Effector memory CD8-positive, alpha-beta T cell (primary cell): ENCODE measurements at regions not wholly inside any gene's neighbourhood (a gene's known extent, or its start where the extent isn't known, plus 50 kb on each side); places are given as distances from the start of the nearest gene placed in this dataset.
"Not testable (repeated sequence)": the region's sequence is repeated elsewhere in the genome, so short reads cannot be mapped to it uniquely, and the experiment has no call there.

Experiments
- ATAC-seq: fragments of 150-1000 bp; cut with Tn5 transposase; replicated peaks from 2 replicates; pipeline ENCODE4 v1.10.0; 2021; ENCODE audit warnings: mild to moderate bottlenecking, moderate library complexity
- DNase-seq, 3 experiments: peaks; one replicate each; pipeline ENCODE4 v3.0.0; 2021
- H3K27ac Mint-ChIP-seq, 2 donors: one replicate each; pipeline ENCODE4 v1.8.0; 2022; ENCODE audit warnings: mild to moderate bottlenecking in 2 of 2, mixed read lengths in 2 of 2, moderate library complexity in 2 of 2
- H3K27me3 Mint-ChIP-seq, 2 donors: one replicate each; pipeline ENCODE4 v1.8.0; 2022; ENCODE audit warnings: mixed read lengths in 2 of 2
- H3K36me3 Mint-ChIP-seq: one replicate; pipeline ENCODE4 v1.8.0; 2022; ENCODE audit warnings: mild to moderate bottlenecking, moderate library complexity, mixed read lengths; ENCODE audit not compliant: insufficient read depth
- H3K4me1 Mint-ChIP-seq, 2 donors: one replicate each; pipeline ENCODE4 v1.8.0; 2022; ENCODE audit warnings: low read depth in 2 of 2, mixed read lengths in 2 of 2
- H3K4me3 Mint-ChIP-seq, 2 donors: one replicate each; pipeline ENCODE4 v1.8.0; 2022; ENCODE audit warnings: mild to moderate bottlenecking in 2 of 2, mixed read lengths in 2 of 2, moderate library complexity in 2 of 2
- H3K9me3 Mint-ChIP-seq, 2 donors: one replicate each; pipeline ENCODE4 v1.8.0; 2022; ENCODE audit warnings: mixed read lengths in 2 of 2

DNA sequence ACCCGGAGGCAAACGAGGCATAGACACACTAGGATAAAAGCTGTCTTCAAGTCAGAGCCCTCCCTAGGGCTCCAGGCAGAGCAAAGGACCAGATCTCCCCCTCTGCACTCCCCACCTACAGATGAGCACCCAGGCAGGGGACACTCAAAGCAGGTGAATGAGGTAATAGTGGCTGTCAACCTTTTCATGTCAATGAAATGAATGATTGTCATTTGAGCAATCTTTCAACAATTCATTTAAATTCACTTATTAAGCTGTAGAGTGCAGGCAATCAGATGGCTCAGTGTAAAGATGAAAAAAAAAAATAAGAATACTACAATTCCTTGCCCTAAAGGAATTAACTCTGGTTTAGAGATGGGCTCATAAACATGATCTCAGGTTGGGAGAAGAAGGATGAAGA is 427.8 kb upstream of the ISX start:
- no peak overlapping the region for H3K27ac Mint-ChIP-seq
- DNase-seq, result no peak
- no peak overlapping the region for H3K4me3 Mint-ChIP-seq
- no peak for ATAC-seq
- H3K36me3 Mint-ChIP-seq, result no peaks in the 10 kb centered on the region
- peaks cover 0 to 9% of the 10 kb centered on the region in 2 donors for H3K9me3 Mint-ChIP-seq
- peaks cover 0 to 6% of the 10 kb centered on the region in 2 donors for H3K27me3 Mint-ChIP-seq
- H3K4me1 Mint-ChIP-seq, result no peaks in the 10 kb centered on the region

DNA sequence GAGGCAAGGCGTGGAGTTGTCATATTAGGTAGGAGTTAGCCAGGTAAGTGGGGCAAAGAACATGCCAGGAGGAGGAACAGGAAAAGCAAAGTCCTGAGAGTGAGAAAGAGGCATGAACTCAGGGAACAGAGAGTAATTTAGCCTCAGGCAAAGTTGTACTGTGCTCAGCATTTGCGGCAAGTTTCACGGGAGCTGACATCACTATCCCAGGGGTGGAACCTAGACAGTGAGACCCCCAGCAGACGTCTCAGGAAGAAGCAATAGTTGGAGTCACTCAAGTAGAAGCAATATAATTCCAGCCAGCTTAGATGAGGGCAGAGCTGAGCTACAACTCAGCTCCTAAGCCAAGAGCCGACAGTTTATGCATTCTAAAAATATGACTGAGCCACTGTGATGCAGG is 426.0 kb upstream of the ISX start:
- ATAC-seq (no peak), DNase-seq (no peak)
- Mint-ChIP-seq H3K4me1 (no peaks in the 10 kb centered on the region), H3K9me3 (peaks cover 0 to 9% of the 10 kb centered on the region in 2 donors), H3K27ac (no peak overlapping the region), H3K27me3 (peaks cover 0 to 6% of the 10 kb centered on the region in 2 donors), H3K36me3 (no peaks in the 10 kb centered on the region), H3K4me3 (no peak overlapping the region)

DNA sequence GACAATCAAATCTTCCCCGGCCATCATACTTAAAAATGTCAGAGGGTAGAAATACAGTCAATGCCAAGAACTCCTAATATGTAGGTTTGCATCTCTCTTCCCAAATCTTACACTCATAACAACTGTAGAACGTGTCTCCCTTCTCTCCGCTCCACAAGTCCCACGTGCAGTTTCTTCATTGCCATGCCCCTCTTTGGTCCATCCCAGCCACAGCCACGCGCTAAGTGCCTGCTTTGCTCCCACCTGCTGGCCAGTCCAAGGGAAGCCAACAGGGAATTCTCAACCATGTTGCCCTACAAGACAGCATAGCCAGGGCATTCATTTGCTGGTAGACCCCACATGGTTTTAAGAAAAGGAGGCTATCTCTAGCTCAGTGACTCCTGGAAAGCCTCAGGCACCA is 420.6 kb upstream of the ISX start:
- DNase-seq (no peak), ATAC-seq (no peak)
- Mint-ChIP-seq H3K4me1 (no peaks in the 10 kb centered on the region), H3K36me3 (no peaks in the 10 kb centered on the region), H3K27me3 (no peaks in the 10 kb centered on the region), H3K4me3 (no peak overlapping the region), H3K27ac (no peak overlapping the region), H3K9me3 (peaks cover 0 to under 1% of the 10 kb centered on the region in 2 donors)

DNA sequence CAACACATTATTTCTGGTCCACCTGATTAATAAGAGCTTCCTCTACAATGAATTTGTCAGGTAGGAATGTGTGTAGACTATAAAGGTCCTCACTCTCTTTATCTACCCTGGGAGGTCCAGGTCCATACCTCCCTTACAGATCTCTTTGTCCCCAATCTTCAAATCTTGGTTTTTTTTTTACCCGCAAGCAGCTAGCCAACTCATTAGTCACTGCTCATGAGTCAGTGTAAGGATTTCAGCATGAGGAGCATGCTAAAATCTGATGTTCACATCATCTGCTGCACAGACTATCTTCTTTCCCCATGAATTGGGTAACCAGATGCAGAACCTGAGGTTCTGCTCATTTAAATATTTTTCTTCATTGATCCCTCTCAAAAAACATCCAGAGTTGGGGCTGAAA is 397.0 kb upstream of the ISX start:
- no peak overlapping the region for H3K4me3 Mint-ChIP-seq
- H3K9me3 Mint-ChIP-seq, result peaks cover 3 to 13% of the 10 kb centered on the region in 2 donors
- no peaks in the 10 kb centered on the region for H3K27me3 Mint-ChIP-seq
- no peaks in the 10 kb centered on the region for H3K4me1 Mint-ChIP-seq
- DNase-seq (no peak), ATAC-seq (no peak)
- no peaks in the 10 kb centered on the region for H3K36me3 Mint-ChIP-seq
- no peak overlapping the region for H3K27ac Mint-ChIP-seq

DNA sequence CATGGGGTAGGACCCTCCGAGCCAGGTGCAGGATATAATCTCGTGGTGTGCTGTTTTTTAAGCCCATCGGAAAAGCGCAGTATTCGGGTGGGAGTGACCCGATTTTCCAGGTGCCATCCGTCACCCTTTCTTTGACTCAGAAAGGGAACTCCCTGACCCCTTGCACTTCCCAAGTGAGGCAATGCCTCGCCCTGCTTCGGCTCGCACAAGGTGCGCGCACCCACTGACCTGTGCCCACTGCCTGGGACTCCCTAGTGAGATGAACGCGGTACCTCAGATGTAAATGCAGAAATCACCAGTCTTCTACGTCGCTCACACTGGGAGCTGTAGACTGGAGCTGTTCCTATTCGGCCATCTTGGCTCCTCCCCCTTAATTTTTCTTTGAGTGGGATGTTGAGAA is 382.9 kb upstream of the ISX start:
- not testable (repeated sequence) for H3K27ac Mint-ChIP-seq, H3K4me1 Mint-ChIP-seq, H3K4me3 Mint-ChIP-seq, DNase-seq, H3K9me3 Mint-ChIP-seq, H3K27me3 Mint-ChIP-seq, H3K36me3 Mint-ChIP-seq, ATAC-seq

DNA sequence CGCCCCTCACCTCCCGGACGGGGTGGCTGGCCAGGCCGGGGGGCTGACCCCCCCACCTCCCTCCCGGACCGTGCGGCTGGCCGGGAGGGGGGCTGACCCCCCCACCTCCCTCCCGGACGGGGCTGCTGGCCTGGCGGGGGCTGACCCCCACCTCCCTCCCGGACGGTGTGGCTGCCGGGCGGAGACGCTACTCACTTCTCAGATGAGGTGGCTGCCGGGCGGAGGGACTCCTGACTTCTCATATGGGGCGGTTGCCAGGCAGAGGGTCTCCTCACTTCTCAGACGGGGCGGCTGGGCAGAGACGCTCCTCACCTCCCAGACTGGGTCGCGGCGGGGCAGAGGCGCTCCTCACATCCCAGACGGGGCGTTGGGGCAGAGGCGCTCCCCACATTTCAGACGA is 381.7 kb upstream of the ISX start:
- H3K27me3 Mint-ChIP-seq, H3K9me3 Mint-ChIP-seq, ATAC-seq, H3K36me3 Mint-ChIP-seq, H3K4me1 Mint-ChIP-seq, DNase-seq, H3K27ac Mint-ChIP-seq, H3K4me3 Mint-ChIP-seq: not testable (repeated sequence)

DNA sequence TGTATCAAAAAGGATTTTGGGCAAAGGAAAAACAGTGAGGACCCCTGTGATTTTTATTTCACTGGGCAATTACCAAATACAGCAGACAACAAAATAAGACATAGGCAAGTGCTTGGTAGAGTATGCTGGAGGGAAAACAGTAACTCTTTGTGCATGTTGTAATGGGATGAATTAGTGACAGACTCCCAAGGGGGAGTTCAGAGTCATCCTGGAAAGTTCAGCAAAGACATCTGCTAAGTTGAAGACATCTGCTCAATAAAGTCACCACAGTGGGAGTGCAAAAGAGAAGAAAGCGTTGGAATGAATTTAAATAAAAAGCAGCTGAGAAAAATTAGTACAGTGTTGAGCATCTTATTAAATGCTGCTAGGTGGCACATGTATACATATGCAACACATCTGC is 378.8 kb upstream of the ISX start:
- Mint-ChIP-seq H3K27ac (no peak overlapping the region), H3K4me1 (no peaks in the 10 kb centered on the region), H3K27me3 (no peaks in the 10 kb centered on the region), H3K9me3 (peaks cover 0 to 2% of the 10 kb centered on the region in 2 donors), H3K4me3 (no peak overlapping the region), H3K36me3 (no peaks in the 10 kb centered on the region)
- DNase-seq (no peak), ATAC-seq (no peak)

DNA sequence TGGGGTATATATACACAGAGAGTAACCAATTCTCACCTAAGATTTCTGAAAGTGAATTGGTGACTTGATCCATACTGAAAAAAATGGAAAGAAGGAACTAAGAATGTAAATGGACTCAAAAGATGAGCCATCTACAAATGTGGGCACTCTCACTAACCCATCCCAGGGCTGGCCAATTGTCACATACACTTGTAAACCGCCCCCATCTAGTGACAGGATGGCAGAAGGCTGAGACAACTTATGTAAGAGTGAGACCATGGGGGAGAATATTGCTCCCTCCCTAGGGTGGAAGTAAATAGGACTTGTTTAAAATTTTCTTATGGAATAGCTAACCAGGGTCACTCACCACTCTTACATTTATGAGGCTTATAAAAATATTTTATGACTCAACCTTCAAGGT is 377.1 kb upstream of the ISX start:
- Mint-ChIP-seq H3K27me3 (no peaks in the 10 kb centered on the region), H3K4me1 (no peaks in the 10 kb centered on the region), H3K36me3 (no peaks in the 10 kb centered on the region), H3K4me3 (no peak overlapping the region), H3K27ac (no peak overlapping the region), H3K9me3 (peaks cover 0 to 2% of the 10 kb centered on the region in 2 donors)
- ATAC-seq (no peak), DNase-seq (no peak)

DNA sequence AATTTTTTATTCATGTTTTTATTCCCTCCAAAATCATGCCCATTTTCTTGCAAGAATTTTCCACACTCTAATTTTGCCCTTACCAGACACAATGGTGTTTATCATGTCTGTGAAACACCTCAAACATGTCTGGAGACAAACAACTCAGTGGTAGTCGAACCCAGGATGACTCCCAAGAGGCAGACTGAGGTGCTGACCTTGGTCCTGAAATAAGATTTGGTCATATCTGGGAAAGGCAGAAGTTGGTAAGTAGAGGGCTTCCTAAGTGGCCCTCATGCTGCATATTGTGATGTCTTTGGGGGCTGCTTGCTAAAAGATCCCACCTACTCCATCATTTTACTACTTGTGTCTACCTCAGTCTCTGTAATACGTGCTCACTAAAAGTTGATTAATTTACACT is 369.4 kb upstream of the ISX start:
- Mint-ChIP-seq H3K9me3 (peaks cover 9 to 26% of the 10 kb centered on the region in 2 donors), H3K4me3 (no peak overlapping the region), H3K36me3 (no peaks in the 10 kb centered on the region), H3K27me3 (no peaks in the 10 kb centered on the region), H3K27ac (no peak overlapping the region), H3K4me1 (no peaks in the 10 kb centered on the region)
- DNase-seq, result no peak
- no peak for ATAC-seq

DNA sequence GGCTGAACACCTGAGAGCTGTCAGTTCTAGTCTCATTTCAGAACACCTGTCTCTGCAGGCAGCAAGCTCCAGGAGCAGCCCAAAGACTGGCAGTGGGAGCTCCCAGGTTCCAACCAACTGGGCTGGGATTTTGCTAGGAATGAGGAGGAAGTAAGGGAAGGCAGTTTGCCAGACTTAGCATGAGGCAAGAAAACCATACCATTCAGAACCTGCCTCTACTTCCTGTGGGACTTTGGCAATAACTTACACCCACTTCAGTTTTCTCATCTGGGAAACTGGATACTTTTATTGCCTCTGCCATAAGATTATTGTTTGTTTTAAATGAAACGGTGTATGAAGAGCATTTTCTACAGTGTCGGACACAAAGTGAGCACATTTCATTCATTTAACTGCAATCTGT is 363.7 kb upstream of the ISX start:
- H3K4me3 Mint-ChIP-seq, result no peak overlapping the region
- H3K4me1 Mint-ChIP-seq, result no peaks in the 10 kb centered on the region
- no peaks in the 10 kb centered on the region for H3K36me3 Mint-ChIP-seq
- H3K27ac Mint-ChIP-seq, result no peak overlapping the region
- ATAC-seq (no peak), DNase-seq (no peak)
- H3K9me3 Mint-ChIP-seq, result peaks cover 5 to 19% of the 10 kb centered on the region in 2 donors
- no peaks in the 10 kb centered on the region for H3K27me3 Mint-ChIP-seq

DNA sequence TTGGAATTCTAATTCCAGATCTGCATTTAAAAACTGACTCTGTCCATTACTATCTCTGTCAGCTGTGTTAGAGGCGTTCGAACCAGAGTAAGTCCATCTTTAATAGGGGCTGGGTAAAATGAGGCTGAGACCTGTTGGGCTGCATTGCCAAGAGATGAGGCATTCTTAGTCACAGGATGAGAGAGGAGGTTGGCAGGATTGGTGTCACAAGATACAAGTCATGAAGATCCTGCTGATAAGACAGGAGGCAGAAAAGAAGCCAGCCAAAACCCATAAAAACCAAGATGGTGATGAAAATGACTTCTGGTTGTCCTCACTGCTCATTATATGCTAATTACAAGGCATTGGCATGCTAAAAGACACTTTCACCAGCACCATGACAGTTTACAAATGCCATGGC is 356.3 kb upstream of the ISX start:
- Mint-ChIP-seq H3K4me1 (no peaks in the 10 kb centered on the region), H3K27ac (no peak overlapping the region), H3K9me3 (peaks cover 7 to 9% of the 10 kb centered on the region in 2 donors), H3K36me3 (no peaks in the 10 kb centered on the region), H3K27me3 (no peaks in the 10 kb centered on the region), H3K4me3 (no peak overlapping the region)
- DNase-seq (no peak), ATAC-seq (no peak)

DNA sequence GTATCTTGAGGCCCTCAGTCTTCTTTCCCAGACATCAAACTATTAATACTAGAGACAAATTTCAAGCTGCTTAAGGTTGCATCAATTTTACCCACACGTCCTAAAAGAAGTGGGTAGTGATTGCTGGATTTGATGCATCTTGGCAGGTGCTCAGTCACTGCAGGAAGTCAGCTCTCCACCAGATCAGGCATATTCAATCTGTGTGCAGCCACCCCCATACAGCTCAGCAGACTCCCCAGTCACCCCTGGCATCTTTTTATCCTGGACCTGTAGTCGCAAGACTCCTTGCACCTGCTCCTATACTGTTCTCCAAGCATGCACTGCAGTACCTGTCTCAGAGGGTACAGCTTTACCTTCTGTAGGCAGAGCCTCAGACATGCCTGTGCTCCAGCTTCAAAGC is 343.1 kb upstream of the ISX start:
- Mint-ChIP-seq H3K27ac (no peak overlapping the region), H3K27me3 (no peaks in the 10 kb centered on the region), H3K9me3 (peaks cover 7 to 22% of the 10 kb centered on the region in 2 donors), H3K36me3 (no peaks in the 10 kb centered on the region), H3K4me3 (no peak overlapping the region), H3K4me1 (no peaks in the 10 kb centered on the region)
- DNase-seq, result no peak
- ATAC-seq, result no peak

DNA sequence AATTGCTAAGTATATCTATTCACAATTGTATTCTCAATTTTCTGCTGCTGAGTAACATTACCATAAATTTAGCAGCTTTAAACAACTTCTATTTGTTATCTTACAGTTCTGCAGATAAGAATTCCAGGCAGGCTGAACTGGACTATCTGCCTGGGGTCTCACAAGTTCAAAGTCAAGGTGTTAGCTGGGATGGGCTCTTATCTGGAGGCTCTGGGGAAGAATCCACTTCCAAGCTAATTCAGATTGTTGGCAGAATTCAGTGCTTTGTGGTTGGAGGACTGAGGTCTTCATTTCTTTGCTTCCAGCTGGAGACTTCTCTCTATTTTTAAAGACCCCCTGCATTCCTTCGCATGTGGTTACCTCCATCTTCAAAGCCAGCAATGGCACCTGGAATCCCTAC is 329.9 kb upstream of the ISX start:
- H3K27me3 Mint-ChIP-seq, result no peaks in the 10 kb centered on the region
- no peak for ATAC-seq
- H3K4me1 Mint-ChIP-seq, result no peaks in the 10 kb centered on the region
- H3K9me3 Mint-ChIP-seq, result peaks cover 9% of the 10 kb centered on the region in 2 donors
- no peak overlapping the region for H3K4me3 Mint-ChIP-seq
- no peak for DNase-seq
- no peaks in the 10 kb centered on the region for H3K36me3 Mint-ChIP-seq
- H3K27ac Mint-ChIP-seq, result no peak overlapping the region

DNA sequence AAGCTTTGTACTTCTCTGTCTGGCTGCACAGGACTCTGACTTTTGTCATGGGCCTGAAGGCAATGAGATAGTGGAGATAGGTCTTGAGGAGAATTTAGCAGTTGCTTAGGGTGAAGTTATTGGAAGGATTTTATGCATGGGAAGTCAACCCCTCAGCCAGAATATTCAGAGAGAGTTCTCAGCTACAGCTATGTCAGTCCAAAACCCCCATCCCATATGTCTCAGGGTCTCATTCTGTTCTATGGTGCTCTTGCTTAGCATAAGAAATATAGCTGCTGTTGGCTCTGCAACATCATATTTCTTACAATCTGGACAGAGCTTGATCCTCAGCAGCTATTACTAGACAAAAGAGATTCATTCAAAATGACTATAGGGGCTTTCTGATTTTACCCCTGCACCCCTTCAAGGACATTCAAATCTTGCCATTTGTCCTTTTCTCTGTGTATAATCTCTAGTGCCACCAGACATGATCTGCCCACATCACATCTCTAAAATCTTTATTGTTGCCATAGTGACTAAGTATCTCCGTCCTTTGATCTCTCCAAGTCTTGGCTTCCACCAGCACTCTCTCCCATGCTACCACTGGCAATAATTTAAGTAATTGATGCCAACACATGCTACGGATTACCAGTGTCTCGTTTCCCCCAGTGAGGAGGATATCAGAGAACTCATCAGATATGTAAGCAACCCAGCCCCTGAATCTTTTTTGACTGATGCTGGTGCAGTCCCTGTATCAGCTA is 327.1 kb upstream of the ISX start:
- H3K4me3 Mint-ChIP-seq, result no peak overlapping the region
- peaks cover 9 to 21% of the 10 kb centered on the region in 2 donors for H3K9me3 Mint-ChIP-seq
- no peaks in the 10 kb centered on the region for H3K36me3 Mint-ChIP-seq
- no peaks in the 10 kb centered on the region for H3K27me3 Mint-ChIP-seq
- H3K4me1 Mint-ChIP-seq, result no peaks in the 10 kb centered on the region
- H3K27ac Mint-ChIP-seq, result no peak overlapping the region
- no peak for ATAC-seq
- no peak for DNase-seq
